Stomach (tissue), 8 donors: ENCODE measurements at regions not wholly inside any gene's neighbourhood (a gene's known extent, or its start where the extent isn't known, plus 50 kb on each side); places are given as distances from the start of the nearest gene placed in this dataset.
"Not testable (repeated sequence)": the region's sequence is repeated elsewhere in the genome, so short reads cannot be mapped to it uniquely, and the experiment has no call there.

Source experiments
- DNase-seq, 2 donors: peaks; one replicate each; pipeline versions ENCODE4 v3.0.0 to v3.0.0-alpha.2; 2013 to 2019
- H3K27ac ChIP-seq, 5 donors: fragments of 200-600 bp in 4 of 5; sonication (generic) in 4 of 5; one replicate each; pipeline ENCODE4 v1.5.1; 2013 to 2019; ENCODE audit warnings: mild to moderate bottlenecking in 1 of 5, moderate library complexity in 1 of 5
- H3K27me3 ChIP-seq, 3 donors: fragments of 200-600 bp; sonication (generic); one replicate each; pipeline ENCODE4 v1.5.1; 2017 to 2019; ENCODE audit warnings: mixed run types in 1 of 3
- H3K36me3 ChIP-seq, 4 donors: fragments of 200-600 bp; sonication (generic); 1 replicate in 3 of 4; 2 replicates in 1 of 4; pipeline ENCODE4 v1.5.1; 2016 to 2019
- H3K4me1 ChIP-seq, 4 donors: fragments of 200-600 bp; sonication (generic); one replicate each; pipeline ENCODE4 v1.5.1; 2016 to 2019
- H3K4me3 ChIP-seq, 4 donors: fragments of 200-600 bp; sonication (generic) in 3 of 4; one replicate each; pipeline ENCODE4 v1.5.1; 2016 to 2019; ENCODE audit warnings: mild to moderate bottlenecking in 1 of 4
- H3K9me3 ChIP-seq, 4 donors: fragments of 200-600 bp; sonication (generic); one replicate each; pipeline ENCODE4 v1.5.1; 2016 to 2019
- CTCF ChIP-seq, 7 experiments: fragments of 450-650 bp in 4 of 7; fragments of 200-600 bp in 3 of 7; sonication (generic) in 3 of 7; IDR thresholded peaks; one replicate each; pipeline ENCODE4 v1.5.1; 2016 to 2019; ENCODE audit warnings: antibody characterized with exemption in 7 of 7, control low read depth in 2 of 7, mild to moderate bottlenecking in 1 of 7
- EP300 ChIP-seq: sonication (generic); formaldehyde crosslinking; IDR thresholded peaks from one replicate; pipeline ENCODE4 v1.6.1; 2017; ENCODE audit warnings: antibody characterized with exemption
- POLR2A ChIP-seq, 4 donors: fragments of 450-650 bp; IDR thresholded peaks; one replicate each; pipeline ENCODE4 v1.6.1; 2016; ENCODE audit warnings: antibody characterized with exemption in 4 of 4, control low read depth in 2 of 4, mild to moderate bottlenecking in 1 of 4, moderate library complexity in 1 of 4
- POLR2AphosphoS5 ChIP-seq, 3 donors: sonication (generic); formaldehyde crosslinking; IDR thresholded peaks; one replicate each; pipeline ENCODE4 v1.6.1; 2016; ENCODE audit warnings: antibody characterized with exemption in 3 of 3
- WGBS, 5 donors: extraction: QIAGEN DNeasy Blood & Tissue Kit in 3 of 5; methylation state at CpG; one replicate each; pipeline versions ENCODE4 v1.1.5 to v1.1.7; 2013 to 2018; 5-methylcytosine and 5-hydroxymethylcytosine counted together
- intact Hi-C: fragments of 100-400 bp; cut with DNase I; formaldehyde crosslinking; loops from one replicate; pipeline ENCODE4 v1.15.1; 2023; ENCODE audit warnings: low total_unique reads
- donor health status: healthy with polysubstance abuse.
- donor health status: Bipolar disorder and iron deficiency.
- donor health status: healthy.

- Histone ChIP-seq H3K4me3 (no peak overlapping the region), H3K9me3 (no peaks in the 10 kb centered on the region), H3K27me3 (no peaks in the 10 kb centered on the region), H3K36me3 (no peaks in the 10 kb centered on the region), H3K4me1 (no peaks in the 10 kb centered on the region), H3K27ac (no peak overlapping the region)
- no peak for DNase-seq
- no peak for TF ChIP-seq POLR2AphosphoS5 (IDR thresholded peaks at IDR 0.05)
- no peak for TF ChIP-seq CTCF (IDR thresholded peaks at IDR 0.05)
- TF ChIP-seq POLR2A (IDR thresholded peaks at IDR 0.05): no peak
- WGBS, 5 donors: 50 to 71% (median 60%) methylated on average over 1 of the region's 1 CpG
- intact Hi-C loops: no loop called here
Measured at GRCh38 chr1:102529446-102529845, 532.7 kb upstream of the OLFM3 start.

GRCh38 chr1:102500758-102501157 lies 504.0 kb upstream of the OLFM3 start:
- 59 to 73% (median 64%) methylated on average over 3 of the region's 3 CpGs for WGBS, 5 donors

GRCh38 chr1:102498929-102499328 lies 502.2 kb upstream of the OLFM3 start:
- 48 to 66% (median 58%) methylated on average over 2 of the region's 2 CpGs for WGBS, 5 donors
- intact Hi-C loops: no loop called here
- H3K36me3 ChIP-seq: no peaks in the 10 kb centered on the region
- no peak for DNase-seq
- peaks cover 0 to 31% (median 23%) of the 10 kb centered on the region in 4 donors for H3K9me3 ChIP-seq
- H3K27me3 ChIP-seq: no peaks in the 10 kb centered on the region
- no peak overlapping the region for H3K4me3 ChIP-seq
- TF ChIP-seq POLR2A (IDR thresholded peaks at IDR 0.05): no peak
- no peak for TF ChIP-seq POLR2AphosphoS5 (IDR thresholded peaks at IDR 0.05)
- H3K27ac ChIP-seq: no peak overlapping the region
- no peaks in the 10 kb centered on the region for H3K4me1 ChIP-seq

More at GRCh38 chr1:102500758-102501157, 504.0 kb upstream of the OLFM3 start:
- no peak for TF ChIP-seq EP300
- TF ChIP-seq CTCF (IDR thresholded peaks at IDR 0.05): no peak
- no peak for TF ChIP-seq POLR2AphosphoS5 (IDR thresholded peaks at IDR 0.05)
- no peak for TF ChIP-seq POLR2A (IDR thresholded peaks at IDR 0.05)
- no peak overlapping the region for H3K27ac ChIP-seq
- peaks cover 0 to 27% (median 17%) of the 10 kb centered on the region in 4 donors for H3K9me3 ChIP-seq
- no peaks in the 10 kb centered on the region for H3K36me3 ChIP-seq
- no peaks in the 10 kb centered on the region for H3K4me1 ChIP-seq
- intact Hi-C loops: no loop called here
- peak in 1 of 2 donors; percentile 7 for DNase-seq
- no peak overlapping the region for H3K4me3 ChIP-seq
- H3K27me3 ChIP-seq: no peaks in the 10 kb centered on the region

GRCh38 chr1:102497810-102498209 lies 501.1 kb upstream of the OLFM3 start:
- 66 to 83% (median 74%) methylated on average over 3 of the region's 3 CpGs for WGBS, 5 donors
- DNase-seq, H3K36me3 ChIP-seq, H3K4me3 ChIP-seq, H3K27ac ChIP-seq, intact Hi-C loops, H3K4me1 ChIP-seq, H3K27me3 ChIP-seq: not testable (repeated sequence)
- peaks cover 0 to 31% (median 23%) of the 10 kb centered on the region in 4 donors for H3K9me3 ChIP-seq

GRCh38 chr1:102472520-102472919 lies 475.8 kb upstream of the OLFM3 start:
- intact Hi-C loops: no loop called here
- TF ChIP-seq POLR2A (IDR thresholded peaks at IDR 0.05) (no peak), EP300 (no peak), POLR2AphosphoS5 (IDR thresholded peaks at IDR 0.05) (no peak), CTCF (IDR thresholded peaks at IDR 0.05) (no peak)
- Histone ChIP-seq H3K27me3 (no peaks in the 10 kb centered on the region), H3K4me1 (no peaks in the 10 kb centered on the region), H3K4me3 (no peak overlapping the region), H3K27ac (no peak overlapping the region), H3K36me3 (no peaks in the 10 kb centered on the region), H3K9me3 (no peaks in the 10 kb centered on the region)
- 50 to 73% (median 67%) methylated on average over 1 of the region's 1 CpG for WGBS, 5 donors
- DNase-seq: peak in 1 of 2 donors; percentile 20
